ENCODE measurements at regions not wholly inside any gene's neighbourhood (a gene's known extent, or its start where the extent isn't known, plus 50 kb on each side); places are given as distances from the start of the nearest gene placed in this dataset.
"Not testable (repeated sequence)": the region's sequence is repeated elsewhere in the genome, so short reads cannot be mapped to it uniquely, and the experiment has no call there.

DNA sequence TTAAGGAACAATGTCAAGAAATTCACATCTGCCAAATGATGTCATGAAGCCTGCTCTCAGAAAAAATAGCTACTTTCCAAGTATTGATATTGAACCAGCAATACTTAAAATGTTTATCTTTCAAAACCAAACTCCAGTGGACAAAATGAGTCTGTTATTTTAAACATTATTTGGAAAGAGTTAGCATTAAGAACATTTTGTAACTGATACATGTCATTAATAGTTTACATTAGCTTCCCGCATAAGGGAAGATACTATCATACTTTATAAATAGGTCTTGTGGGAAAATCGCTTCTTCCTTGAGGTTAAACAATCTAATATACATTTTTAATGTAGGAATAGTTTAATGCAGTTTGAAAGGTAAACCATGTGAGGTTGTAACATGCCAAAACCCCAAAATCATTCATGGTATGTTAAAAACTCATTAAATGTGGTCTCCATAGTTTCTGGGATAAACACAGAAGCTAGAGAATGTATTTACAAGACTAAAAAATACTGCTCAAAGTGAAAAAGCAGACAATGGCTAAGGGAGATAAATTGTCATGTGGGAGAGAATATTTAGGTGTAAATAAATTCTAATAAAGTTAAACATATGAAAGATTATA lies 73.4 kb upstream of the ATP2B1 start:
- no peak for DNase-seq

DNA sequence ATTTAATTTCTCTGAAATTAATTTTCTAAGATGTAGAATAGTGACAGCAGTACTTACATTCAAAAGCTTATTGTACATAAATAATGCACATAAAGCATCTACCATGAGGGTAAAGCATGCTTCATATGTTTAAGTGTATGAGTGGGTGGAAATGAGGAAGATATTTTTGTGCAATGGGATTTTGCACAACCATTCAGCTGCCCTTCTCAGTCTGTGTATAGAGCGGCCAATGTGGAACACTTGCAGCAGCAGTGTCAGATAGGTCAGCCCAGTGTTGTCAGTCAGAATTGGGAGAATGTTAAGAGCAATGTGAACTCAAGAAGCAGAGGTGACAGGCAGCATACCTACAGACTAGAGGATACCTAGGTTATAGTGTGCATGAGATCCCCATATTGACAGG lies 72.5 kb upstream of the ATP2B1 start:
- DNase-seq = no peak

DNA sequence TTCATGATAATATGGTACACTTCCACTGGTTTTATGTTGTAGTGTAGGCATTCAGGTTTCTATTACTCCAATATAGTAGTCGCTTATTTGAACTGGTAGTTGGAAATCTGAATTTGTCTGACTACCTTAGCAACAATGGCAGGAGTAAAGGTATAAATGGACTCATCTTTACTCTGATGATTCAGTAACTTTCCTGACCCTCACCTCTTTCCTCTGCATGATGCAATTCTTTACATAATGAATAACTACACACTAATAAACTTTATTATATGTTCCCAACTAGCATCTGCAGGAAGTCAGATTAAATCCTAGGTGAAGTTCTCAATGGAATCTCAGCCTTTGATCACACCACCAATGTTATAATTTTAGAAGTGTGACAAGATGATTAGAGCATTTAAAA lies 70.5 kb upstream of the ATP2B1 start:
- no peak for DNase-seq

DNA sequence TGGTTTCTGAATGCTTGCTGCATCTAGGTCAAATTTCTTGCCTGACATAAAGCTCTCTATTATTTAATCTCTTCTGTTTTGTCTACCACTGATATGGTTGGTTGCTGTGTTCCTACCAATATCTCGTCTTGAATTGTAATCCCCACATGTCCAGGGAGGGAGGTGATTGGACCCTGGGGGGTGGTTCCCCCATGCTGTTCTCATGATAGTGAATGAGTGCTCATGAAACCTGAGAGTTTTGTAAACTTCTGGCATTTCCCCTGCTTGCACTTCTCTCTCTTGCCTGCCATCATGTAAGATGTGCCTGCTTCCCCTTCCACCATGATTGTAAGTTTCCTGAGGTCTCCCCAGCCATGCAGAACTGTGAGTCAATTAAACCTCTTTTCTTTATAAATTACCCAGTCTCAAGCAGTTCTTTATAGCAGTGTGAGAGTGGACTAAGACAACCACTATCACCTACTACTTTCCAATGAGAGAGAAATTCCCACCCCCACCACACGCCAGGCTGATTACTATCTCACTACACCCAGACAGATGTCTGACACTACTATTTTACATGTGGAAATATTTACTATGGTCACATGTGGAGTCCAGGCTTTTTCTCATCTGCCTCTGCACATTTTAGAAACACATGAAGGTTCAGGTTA lies 69.2 kb upstream of the ATP2B1 start:
- no peak for DNase-seq

DNA sequence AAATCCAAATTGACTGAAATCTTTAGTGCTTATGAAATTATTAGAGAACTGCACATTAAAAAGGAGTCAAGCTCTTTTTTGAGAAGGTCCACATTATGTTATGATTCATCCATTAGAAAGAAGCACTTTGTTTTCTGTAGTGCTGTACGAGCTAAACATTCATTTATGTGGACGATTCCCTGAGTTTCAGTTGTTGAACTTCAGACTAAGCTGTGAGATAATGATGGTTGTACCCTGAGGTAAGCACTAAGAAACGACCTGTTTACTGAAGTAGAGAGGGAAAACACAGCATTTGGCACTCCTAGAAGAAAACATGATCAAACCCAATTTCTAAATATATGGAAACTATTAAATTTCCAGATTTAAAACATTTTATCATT lies 67.3 kb upstream of the ATP2B1 start:
- no peak for DNase-seq

DNA sequence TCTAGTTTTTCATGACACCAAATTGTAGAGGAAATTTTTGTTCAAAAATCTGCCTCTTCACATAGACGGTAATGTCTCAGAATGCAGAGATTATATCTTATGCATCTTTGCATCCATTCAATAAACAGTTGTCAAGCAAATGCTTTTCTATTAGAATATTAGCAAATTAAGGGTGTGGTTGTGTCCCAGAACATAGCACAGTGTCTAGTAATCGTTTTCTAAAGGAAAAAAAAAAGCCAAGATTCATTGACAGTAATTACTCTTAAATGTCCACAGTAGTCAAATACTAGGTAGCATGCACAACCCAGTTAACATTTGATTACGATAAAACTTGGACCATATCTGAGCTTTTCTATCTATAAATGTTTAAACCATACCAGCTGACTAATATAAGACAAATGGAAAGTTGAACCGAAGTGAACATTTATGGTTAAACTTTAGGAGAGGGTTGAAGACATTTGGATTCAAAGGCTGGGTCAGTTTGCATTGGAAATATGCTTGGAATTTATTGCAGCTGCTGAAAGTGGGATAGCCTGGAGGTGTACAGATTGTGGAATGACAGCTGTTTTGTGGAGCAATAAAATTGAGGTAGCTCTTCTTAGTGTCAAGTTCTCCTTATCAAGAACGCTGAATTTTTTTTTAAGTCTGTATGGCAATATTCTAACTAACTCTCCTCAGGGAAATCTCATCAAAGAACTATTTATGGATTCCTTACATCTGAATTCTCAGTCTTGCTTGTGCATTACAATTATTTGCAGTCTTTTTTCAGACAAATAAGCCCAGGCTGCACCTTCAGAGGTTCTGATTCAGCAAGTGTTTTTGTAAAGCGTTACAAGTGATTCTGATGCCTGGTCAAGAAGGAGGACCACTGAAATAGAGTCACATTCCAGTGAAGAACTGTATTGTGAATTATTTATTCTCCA lies 66.7 kb upstream of the ATP2B1 start:
- DNase-seq = no peak

DNA sequence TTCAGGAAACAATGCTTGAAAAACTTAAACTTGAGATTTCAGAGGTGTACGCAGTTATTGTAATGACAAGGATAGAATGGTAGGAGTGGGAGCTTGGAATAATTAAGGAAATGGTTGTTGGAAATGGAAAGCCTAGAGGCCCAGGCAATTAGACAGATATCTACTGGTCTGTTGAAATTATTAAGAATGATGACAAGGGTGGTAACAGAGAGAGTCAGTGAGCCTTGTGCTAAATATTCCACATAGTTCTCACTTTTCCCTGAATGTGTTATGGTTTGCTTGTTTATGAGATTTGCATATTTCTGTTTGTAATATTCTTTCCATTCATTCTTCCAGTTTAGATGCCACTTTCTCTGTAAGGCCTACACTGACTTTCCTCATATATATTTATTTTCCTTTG lies 66.0 kb upstream of the ATP2B1 start:
- no peak for DNase-seq

DNA sequence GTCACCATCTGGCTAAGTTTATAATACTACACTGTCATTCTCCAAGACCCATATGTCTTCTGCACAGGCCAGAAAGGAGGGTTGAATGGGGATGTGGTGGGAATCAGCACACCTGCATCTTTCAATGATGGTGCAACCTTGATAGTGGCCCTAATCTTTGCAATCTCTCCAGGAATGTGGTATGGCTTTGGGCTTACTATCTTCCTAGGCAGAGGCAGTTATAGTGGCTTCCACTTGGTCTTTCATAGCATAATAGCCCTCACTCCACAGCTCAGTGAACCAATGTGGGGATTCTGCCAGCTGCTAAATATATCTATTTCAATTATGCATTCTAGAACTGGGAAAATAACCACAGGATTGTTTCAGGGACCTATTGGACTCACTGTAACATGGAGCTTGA lies 61.8 kb upstream of the ATP2B1 start:
- no peak for DNase-seq

DNA sequence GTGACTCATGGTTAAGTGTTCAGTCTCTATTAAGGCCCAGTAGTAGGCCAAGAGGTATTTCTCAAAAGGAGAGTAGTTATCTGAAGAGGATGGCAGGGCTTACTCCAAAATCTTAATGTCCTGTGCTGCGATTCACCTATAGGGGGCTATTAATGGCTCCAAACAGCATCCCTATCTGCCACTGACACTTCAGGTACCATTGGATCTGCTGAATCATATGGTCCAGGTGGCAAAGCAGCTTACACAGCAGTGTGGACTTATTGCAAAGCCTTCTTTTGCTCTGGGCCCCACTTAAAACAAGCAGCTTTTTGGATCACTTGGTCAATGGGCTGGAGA lies 60.8 kb upstream of the ATP2B1 start:
- DNase-seq = no peak

DNA sequence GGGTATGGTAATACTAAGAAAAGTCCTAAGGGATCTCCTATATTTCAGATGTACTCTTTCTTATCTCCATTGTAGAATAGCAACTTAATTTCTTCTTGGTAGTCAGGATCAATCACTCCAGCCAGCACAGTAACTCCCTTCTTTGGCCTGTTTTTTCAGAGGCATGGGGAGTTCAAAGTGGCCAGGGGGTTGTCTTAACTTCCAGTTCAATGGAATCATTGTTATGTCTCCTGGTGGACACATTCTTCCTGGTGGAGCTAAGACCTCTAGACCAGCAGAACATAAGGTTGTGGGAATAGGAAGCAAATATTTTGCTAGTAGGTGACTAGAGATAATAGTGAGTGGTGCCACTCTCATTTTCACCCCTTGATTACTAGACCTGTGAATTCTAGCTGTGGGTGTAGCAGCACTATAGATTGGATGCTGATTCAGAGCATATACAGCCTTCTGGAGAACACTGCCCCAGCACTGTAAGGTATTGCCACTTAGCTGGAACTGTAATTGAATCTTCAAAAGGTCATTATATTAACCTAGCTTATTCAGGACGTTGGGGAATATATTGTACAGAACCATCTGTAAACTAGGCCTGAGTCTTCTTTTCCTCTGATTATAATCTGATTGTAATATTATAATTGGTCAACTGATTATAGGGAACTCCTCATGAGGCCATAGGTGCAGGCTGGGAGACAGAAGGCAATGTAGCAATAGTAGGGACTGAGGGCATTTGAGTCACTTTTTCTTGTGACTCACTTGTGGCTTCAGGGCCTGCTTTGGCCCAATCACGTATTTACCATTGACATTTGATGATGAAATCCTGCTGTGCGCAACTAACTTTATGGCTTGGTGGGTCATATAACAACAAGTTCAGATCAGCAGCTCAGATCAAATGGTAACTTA lies 60.2 kb upstream of the ATP2B1 start:
- no peak for DNase-seq

DNA sequence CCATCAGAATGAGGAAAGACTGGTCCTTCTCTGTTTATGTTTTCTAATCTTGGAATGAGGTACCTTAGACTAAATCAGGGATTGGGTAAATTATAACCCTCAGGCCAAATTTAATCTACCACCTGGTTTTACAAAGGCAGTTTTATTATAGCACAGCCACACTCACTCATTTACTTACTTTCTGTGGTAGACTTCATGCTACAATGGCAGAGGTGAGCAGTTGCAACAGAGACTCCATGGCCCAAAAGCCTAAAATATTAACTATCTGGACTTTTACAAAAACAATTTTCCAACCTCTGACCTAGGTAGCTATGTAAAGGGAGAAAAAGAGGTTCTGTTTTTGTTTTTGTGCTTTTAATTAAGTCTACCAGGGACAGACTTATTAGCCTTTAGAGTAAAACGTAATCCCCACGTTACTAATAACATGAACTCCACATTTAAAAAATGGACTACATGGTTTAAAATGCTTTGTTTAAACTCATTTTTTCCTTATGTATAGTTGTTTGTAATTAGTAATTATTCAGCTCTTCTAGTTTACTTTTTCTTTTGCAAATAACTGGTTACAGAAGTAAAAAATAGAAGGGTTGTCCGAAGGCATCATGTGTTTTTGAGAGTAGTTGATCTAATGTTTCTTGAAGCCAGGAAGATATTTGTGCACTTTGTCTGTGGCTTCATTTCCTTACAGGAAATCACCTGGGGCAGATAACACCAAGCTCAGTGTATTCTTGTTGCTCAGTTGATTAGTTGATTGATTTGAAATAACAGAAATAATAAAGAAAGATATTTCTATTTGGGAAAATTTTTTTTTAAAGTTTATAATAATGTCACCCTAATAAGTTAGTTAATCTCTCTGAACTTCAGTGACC lies 57.6 kb upstream of the ATP2B1 start:
- DNase-seq = no peak

DNA sequence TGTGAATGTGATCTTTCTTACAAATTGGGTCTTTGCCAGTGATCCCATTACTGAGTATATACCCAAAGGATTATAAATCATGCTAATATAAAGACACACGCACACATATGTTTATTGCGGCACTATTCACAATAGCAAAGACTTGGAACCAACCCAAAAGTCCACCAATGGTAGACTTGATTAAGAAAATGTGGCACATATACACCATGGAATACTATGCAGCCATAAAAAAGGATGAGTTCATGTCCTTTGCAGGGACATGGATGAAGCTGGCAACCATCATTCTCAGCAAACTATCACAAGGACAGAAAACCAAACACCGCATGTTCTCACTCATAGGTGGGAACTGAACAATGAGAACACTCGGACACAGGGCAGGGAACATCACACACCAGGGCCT lies 55.5 kb upstream of the ATP2B1 start:
- not testable (repeated sequence) for DNase-seq

DNA sequence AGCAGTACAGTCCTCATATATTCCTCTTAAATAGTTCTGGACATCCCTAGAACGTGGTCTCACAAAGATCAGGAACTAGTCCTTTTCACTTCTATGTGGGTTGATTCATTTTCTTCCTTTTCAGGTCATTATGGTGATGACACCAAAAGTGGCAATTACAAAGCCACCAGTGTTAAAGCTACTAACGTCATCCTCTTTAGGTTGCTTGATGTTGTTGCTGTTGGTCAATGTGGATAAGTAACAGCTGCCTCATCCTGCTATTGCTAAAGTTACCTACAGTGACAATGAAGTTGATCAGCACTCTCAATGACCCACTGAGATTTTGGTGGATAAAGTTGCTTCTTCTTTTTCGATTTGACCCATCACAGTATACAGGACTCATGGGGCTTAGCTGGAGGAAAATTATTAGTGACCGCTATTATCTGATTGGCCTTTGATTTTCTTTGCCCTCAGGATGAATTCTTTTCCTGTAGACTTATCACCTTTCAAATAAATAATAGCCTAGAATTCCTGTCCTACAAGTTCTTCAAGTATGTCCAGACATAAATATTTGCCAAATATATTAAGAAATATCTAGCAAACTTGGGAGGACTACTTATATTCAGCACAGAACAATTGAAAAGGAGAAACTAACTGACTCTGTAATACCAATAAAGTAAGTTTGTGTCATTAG lies 54.0 kb upstream of the ATP2B1 start:
- DNase-seq = no peak

DNA sequence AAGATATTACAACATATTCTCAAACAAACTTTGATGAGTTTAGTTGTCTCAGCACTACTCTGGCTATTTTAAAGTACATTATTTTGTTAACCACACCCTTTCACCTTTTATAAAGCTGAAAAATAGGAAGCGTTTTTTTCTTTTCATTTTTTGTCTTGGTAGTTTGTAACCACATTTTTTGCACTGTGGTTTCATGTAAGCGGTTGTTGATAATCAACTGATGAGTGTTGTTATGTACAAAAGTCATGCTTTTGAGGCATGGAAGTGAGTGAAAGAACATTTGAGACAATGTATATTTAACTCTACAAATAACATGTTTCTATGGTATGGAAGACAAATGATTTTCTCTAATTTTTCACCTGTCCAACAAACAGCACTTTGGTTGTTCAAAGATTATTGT lies 52.1 kb upstream of the ATP2B1 start:
- no peak for DNase-seq
